Tibial nerve (tissue), 3 donors: ENCODE measurements at regions not wholly inside any gene's neighbourhood (a gene's known extent, or its start where the extent isn't known, plus 50 kb on each side); places are given as distances from the start of the nearest gene placed in this dataset.

Experiments used
- POLR2A ChIP-seq, 2 donors: fragments of 450-650 bp; IDR thresholded peaks; one replicate each; pipeline ENCODE4 v1.6.1; 2017; ENCODE audit warnings: antibody characterized with exemption in 2 of 2, mild to moderate bottlenecking in 2 of 2, moderate library complexity in 2 of 2
- TF ChIP-seq, protein P1 (sequence below), 5 experiments: fragments of 200-600 bp in 3 of 5; fragments of 450-650 bp in 2 of 5; sonication (generic) in 3 of 5; IDR thresholded peaks; one replicate each; pipeline ENCODE4 v1.5.1; 2016 to 2019; ENCODE audit warnings: antibody characterized with exemption in 5 of 5, mild to moderate bottlenecking in 3 of 5, moderate library complexity in 2 of 5

DNA sequence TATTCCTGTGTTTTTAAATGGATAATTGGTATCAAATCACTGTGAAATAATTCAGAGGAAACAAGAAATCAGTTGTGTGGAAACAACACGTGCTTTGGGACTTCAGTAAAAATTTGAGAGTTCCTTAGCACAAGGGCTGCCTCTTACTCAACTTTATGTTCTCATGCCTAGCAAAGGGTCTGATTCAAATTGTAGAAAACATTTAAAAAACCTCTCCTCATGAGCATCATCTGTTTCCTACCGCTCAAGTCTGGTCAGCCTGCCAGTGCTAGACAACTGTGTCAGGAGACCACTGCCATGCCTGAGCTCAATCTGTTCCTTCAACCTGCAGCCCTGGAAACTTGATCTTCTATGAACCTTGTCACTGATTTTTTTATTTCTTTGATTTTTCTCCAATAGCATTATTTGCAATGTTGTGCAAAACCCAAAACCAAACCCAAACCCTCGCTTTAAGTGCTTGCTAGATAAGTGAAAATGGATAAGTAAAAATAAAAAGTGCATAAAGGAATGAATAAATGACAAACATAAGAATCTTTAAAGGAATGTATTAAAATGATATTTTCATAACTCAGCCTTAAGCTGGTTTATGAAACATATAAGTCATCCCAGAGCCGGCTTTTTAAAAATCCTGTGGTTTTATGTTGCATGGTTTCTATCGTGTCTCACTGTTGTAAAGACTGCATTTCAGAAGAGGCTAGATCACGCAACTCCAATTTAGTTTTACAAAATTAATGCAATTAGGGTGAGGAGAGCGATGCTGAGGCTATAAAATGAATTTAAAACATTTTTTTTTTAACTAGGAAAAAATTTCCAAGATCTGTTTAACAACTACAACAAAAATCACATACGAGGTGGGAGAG lies 361.2 kb upstream of the PDE3A start:
- TF ChIP-seq, protein P1, sequence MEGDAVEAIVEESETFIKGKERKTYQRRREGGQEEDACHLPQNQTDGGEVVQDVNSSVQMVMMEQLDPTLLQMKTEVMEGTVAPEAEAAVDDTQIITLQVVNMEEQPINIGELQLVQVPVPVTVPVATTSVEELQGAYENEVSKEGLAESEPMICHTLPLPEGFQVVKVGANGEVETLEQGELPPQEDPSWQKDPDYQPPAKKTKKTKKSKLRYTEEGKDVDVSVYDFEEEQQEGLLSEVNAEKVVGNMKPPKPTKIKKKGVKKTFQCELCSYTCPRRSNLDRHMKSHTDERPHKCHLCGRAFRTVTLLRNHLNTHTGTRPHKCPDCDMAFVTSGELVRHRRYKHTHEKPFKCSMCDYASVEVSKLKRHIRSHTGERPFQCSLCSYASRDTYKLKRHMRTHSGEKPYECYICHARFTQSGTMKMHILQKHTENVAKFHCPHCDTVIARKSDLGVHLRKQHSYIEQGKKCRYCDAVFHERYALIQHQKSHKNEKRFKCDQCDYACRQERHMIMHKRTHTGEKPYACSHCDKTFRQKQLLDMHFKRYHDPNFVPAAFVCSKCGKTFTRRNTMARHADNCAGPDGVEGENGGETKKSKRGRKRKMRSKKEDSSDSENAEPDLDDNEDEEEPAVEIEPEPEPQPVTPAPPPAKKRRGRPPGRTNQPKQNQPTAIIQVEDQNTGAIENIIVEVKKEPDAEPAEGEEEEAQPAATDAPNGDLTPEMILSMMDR (IDR thresholded peaks at IDR 0.05): no peak
- TF ChIP-seq POLR2A (IDR thresholded peaks at IDR 0.05): no peak
